ENCODE measurements at regions not wholly inside any gene's neighbourhood (a gene's known extent, or its start where the extent isn't known, plus 50 kb on each side); places are given as distances from the start of the nearest gene placed in this dataset.

GRCh38 chr4:152038238-152038637 is 277.4 kb upstream of the GATB start:
- DNase-seq = peak; percentile 81
- no peak for TF ChIP-seq EZH2 (IDR thresholded peaks at IDR 0.05; ENCODE audit: insufficient read depth, poor library complexity, severe bottlenecking)
- TF ChIP-seq EZH2phosphoT487 (IDR thresholded peaks at IDR 0.05; ENCODE audit: insufficient read depth, low read depth) = no peak
- H3K4me3 ChIP-seq = no peak overlapping the region
- no peaks in the 10 kb centered on the region for H3K79me2 ChIP-seq (ENCODE audit: insufficient read depth)
- no peak overlapping the region for H3K9ac ChIP-seq
- no peaks in the 10 kb centered on the region for H4K20me1 ChIP-seq (ENCODE audit: insufficient read depth)
- peaks cover 15% of the 10 kb centered on the region for H3F3A ChIP-seq (ENCODE audit: insufficient read depth)
- WGBS, 2 experiments (ENCODE audit: low coverage in 1 of 2, low lambda C conversion rate in 2 of 2, missing lambda C conversion rate in 2 of 2) = 33 to 40% methylated on average over 3 of the region's 3 CpGs
- peak overlapping the region; percentile 11 for H3K4me2 ChIP-seq (ENCODE audit: unreplicated experiment)
- H2AFZ ChIP-seq = no peak overlapping the region
- no peaks in the 10 kb centered on the region for H3K36me3 ChIP-seq (ENCODE audit: low read depth)
- H3K4me1 ChIP-seq (ENCODE audit: insufficient read depth) = peaks cover 18% of the 10 kb centered on the region
- H3K27ac ChIP-seq = 0 out of 2 replicates have a peak overlapping the region, but pooled peaks have one; percentile 13
- in situ Hi-C loops (cut with MboI) = no loop called here
- no peaks in the 10 kb centered on the region for H3K9me2 ChIP-seq (ENCODE audit: insufficient read depth)
- no peaks in the 10 kb centered on the region for H3K9me3 ChIP-seq (ENCODE audit: low read depth)
- no peaks in the 10 kb centered on the region for H3K27me3 ChIP-seq (replicated peaks; ENCODE audit: insufficient read depth)

GRCh38 chr4:152037435-152037834 is 276.6 kb upstream of the GATB start:
- in situ Hi-C loops (cut with MboI) = no loop called here
- Histone ChIP-seq H3K27ac (no peak overlapping the region), H3K4me2 (ENCODE audit: unreplicated experiment) (no peak overlapping the region), H3F3A (ENCODE audit: insufficient read depth) (peaks cover 23% of the 10 kb centered on the region), H2AFZ (no peak overlapping the region), H3K27me3 (replicated peaks; ENCODE audit: insufficient read depth) (no peaks in the 10 kb centered on the region), H4K20me1 (ENCODE audit: insufficient read depth) (no peaks in the 10 kb centered on the region), H3K9ac (no peak overlapping the region), H3K9me3 (ENCODE audit: low read depth) (no peaks in the 10 kb centered on the region), H3K9me2 (ENCODE audit: insufficient read depth) (no peaks in the 10 kb centered on the region), H3K4me3 (no peak overlapping the region), H3K79me2 (ENCODE audit: insufficient read depth) (no peaks in the 10 kb centered on the region), H3K4me1 (ENCODE audit: insufficient read depth) (peaks cover 26% of the 10 kb centered on the region), H3K36me3 (ENCODE audit: low read depth) (no peaks in the 10 kb centered on the region)
- WGBS, 2 experiments (ENCODE audit: low coverage in 1 of 2, low lambda C conversion rate in 2 of 2, missing lambda C conversion rate in 2 of 2) = 96 to 100% methylated on average over 1 of the region's 1 CpG
- no peak for TF ChIP-seq EZH2 (IDR thresholded peaks at IDR 0.05; ENCODE audit: insufficient read depth, poor library complexity, severe bottlenecking)
- TF ChIP-seq EZH2phosphoT487 (IDR thresholded peaks at IDR 0.05; ENCODE audit: insufficient read depth, low read depth) = no peak
- no peak for DNase-seq

- peaks cover 30% of the 10 kb centered on the region for H3K4me1 ChIP-seq (ENCODE audit: insufficient read depth)
- no peaks in the 10 kb centered on the region for H4K20me1 ChIP-seq (ENCODE audit: insufficient read depth)
- H3K79me2 ChIP-seq (ENCODE audit: insufficient read depth) = no peaks in the 10 kb centered on the region
- H3K36me3 ChIP-seq (ENCODE audit: low read depth) = no peaks in the 10 kb centered on the region
- peak; percentile 44 for DNase-seq
- H3K9me2 ChIP-seq (ENCODE audit: insufficient read depth) = no peaks in the 10 kb centered on the region
- no peak overlapping the region for H2AFZ ChIP-seq
- no peaks in the 10 kb centered on the region for H3K9me3 ChIP-seq (ENCODE audit: low read depth)
- H3K9ac ChIP-seq = no peak overlapping the region
- no peak for TF ChIP-seq EZH2 (IDR thresholded peaks at IDR 0.05; ENCODE audit: insufficient read depth, poor library complexity, severe bottlenecking)
- TF ChIP-seq EZH2phosphoT487 (IDR thresholded peaks at IDR 0.05; ENCODE audit: insufficient read depth, low read depth) = no peak
- WGBS, 2 experiments (ENCODE audit: low coverage in 1 of 2, low lambda C conversion rate in 2 of 2, missing lambda C conversion rate in 2 of 2) = 46 to 47% methylated on average over 6 of the region's 6 CpGs
- peaks cover 30% of the 10 kb centered on the region for H3F3A ChIP-seq (ENCODE audit: insufficient read depth)
- no peaks in the 10 kb centered on the region for H3K27me3 ChIP-seq (replicated peaks; ENCODE audit: insufficient read depth)
- no peak overlapping the region for H3K4me3 ChIP-seq
- no peak overlapping the region for H3K4me2 ChIP-seq (ENCODE audit: unreplicated experiment)
- in situ Hi-C loops (cut with MboI) = no loop called here
- H3K27ac ChIP-seq = peak overlapping the region; percentile 83; the same call in 1 of the 2 replicates
Measured at GRCh38 chr4:152033621-152034020, 272.8 kb upstream of the GATB start.

- 0 to 4% methylated on average over 1 of the region's 1 CpG for WGBS, 2 experiments (ENCODE audit: low coverage in 1 of 2, low lambda C conversion rate in 2 of 2, missing lambda C conversion rate in 2 of 2)
- peak overlapping the region; percentile 8 for H3K4me2 ChIP-seq (ENCODE audit: unreplicated experiment)
- in situ Hi-C loops (cut with MboI) = no loop called here
Measured at GRCh38 chr4:152032722-152033131, 271.9 kb upstream of the GATB start.

GRCh38 chr4:152029631-152030030 is 268.8 kb upstream of the GATB start:
- 93 to 95% methylated on average over 6 of the region's 6 CpGs for WGBS, 2 experiments (ENCODE audit: low coverage in 1 of 2, low lambda C conversion rate in 2 of 2, missing lambda C conversion rate in 2 of 2)
- no peaks in the 10 kb centered on the region for H3K9me2 ChIP-seq (ENCODE audit: insufficient read depth)
- no peak for DNase-seq
- no peak overlapping the region for H3K9ac ChIP-seq
- in situ Hi-C loops (cut with MboI) = no loop called here
- no peaks in the 10 kb centered on the region for H3K27me3 ChIP-seq (replicated peaks; ENCODE audit: insufficient read depth)
- no peak for TF ChIP-seq EZH2 (IDR thresholded peaks at IDR 0.05; ENCODE audit: insufficient read depth, poor library complexity, severe bottlenecking)
- no peak for TF ChIP-seq EZH2phosphoT487 (IDR thresholded peaks at IDR 0.05; ENCODE audit: insufficient read depth, low read depth)
- no peak overlapping the region for H2AFZ ChIP-seq
- no peaks in the 10 kb centered on the region for H3K9me3 ChIP-seq (ENCODE audit: low read depth)
- no peak overlapping the region for H3K4me2 ChIP-seq (ENCODE audit: unreplicated experiment)
- H3K27ac ChIP-seq = no peak overlapping the region
- no peaks in the 10 kb centered on the region for H3K36me3 ChIP-seq (ENCODE audit: low read depth)
- H3K4me3 ChIP-seq = no peak overlapping the region
- no peaks in the 10 kb centered on the region for H4K20me1 ChIP-seq (ENCODE audit: insufficient read depth)
- no peaks in the 10 kb centered on the region for H3K79me2 ChIP-seq (ENCODE audit: insufficient read depth)
- H3K4me1 ChIP-seq (ENCODE audit: insufficient read depth) = peaks cover 15% of the 10 kb centered on the region
- H3F3A ChIP-seq (ENCODE audit: insufficient read depth) = peaks cover 20% of the 10 kb centered on the region

More at GRCh38 chr4:152032722-152033131, 271.9 kb upstream of the GATB start:
- H3K79me2 ChIP-seq (ENCODE audit: insufficient read depth) = no peaks in the 10 kb centered on the region
- H4K20me1 ChIP-seq (ENCODE audit: insufficient read depth) = no peaks in the 10 kb centered on the region
- H3K9ac ChIP-seq = peak overlapping the region; percentile 61
- no peaks in the 10 kb centered on the region for H3K36me3 ChIP-seq (ENCODE audit: low read depth)
- peaks cover 28% of the 10 kb centered on the region for H3F3A ChIP-seq (ENCODE audit: insufficient read depth)
- H3K27ac ChIP-seq = peak overlapping the region; percentile 83
- no peaks in the 10 kb centered on the region for H3K9me3 ChIP-seq (ENCODE audit: low read depth)
- no peaks in the 10 kb centered on the region for H3K9me2 ChIP-seq (ENCODE audit: insufficient read depth)
- H3K27me3 ChIP-seq (replicated peaks; ENCODE audit: insufficient read depth) = no peaks in the 10 kb centered on the region
- peaks cover 25% of the 10 kb centered on the region for H3K4me1 ChIP-seq (ENCODE audit: insufficient read depth)
- peak; percentile 96 for DNase-seq
- no peak overlapping the region for H3K4me3 ChIP-seq
- H2AFZ ChIP-seq = peak overlapping the region; percentile 60
- TF ChIP-seq EZH2phosphoT487 (IDR thresholded peaks at IDR 0.05; ENCODE audit: insufficient read depth, low read depth) (no peak), EZH2 (IDR thresholded peaks at IDR 0.05; ENCODE audit: insufficient read depth, poor library complexity, severe bottlenecking) (no peak)

All from GM23248 (cell line).